HT1080 (cell line): ENCODE measurements at regions not wholly inside any gene's neighbourhood (a gene's known extent, or its start where the extent isn't known, plus 50 kb on each side); places are given as distances from the start of the nearest gene placed in this dataset.
A peak's percentile ranks its signal among the peaks of the same experiment; 100 is the strongest.

Experiments
- DNase-seq: peaks from one replicate; pipeline ENCODE4 v3.0.0-alpha.2; 2015; ENCODE audit warnings: low read depth

GRCh38 chr3:165355316-165355715 is 159.1 kb upstream of the SLITRK3 start:
- no peak for DNase-seq

DNA sequence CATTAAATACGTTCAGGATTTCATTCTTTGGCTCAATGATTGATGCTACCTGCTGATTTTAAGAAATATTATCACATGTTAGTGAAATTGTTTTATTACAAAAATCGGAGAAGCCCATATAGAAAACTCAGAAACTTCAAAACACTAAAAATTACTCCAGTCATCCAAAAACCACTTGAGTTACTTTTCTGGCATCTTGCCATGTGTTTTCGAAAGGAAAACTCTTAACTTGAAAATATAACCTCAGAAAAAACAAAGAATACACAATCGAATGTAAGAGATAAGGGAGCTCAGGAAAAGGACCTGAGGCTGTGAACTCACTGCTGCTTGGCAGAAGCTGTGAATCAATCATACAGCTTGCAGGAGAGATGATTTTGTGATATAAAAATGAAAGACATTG is 151.3 kb upstream of the SLITRK3 start:
- no peak for DNase-seq

GRCh38 chr3:165346503-165346902 is 150.3 kb upstream of the SLITRK3 start:
- DNase-seq: no peak

DNA sequence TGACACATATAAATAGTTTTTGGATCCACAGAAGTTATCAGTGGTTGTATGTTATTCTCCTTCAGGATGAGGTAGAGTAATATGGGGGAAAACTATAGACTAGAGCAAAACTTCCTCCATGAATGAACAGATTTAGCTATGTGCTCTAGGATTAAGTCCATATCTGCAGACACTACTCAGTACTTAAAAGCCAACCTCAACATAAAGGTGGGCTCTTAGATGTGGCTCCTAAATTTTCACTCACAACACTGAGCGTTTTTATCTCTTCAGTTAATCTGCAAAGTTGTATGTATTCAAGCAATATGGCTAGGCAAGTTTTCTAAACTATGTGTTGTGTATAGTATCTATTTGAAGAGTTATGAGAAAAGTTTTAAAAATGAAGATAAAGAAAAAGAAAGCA is 147.0 kb upstream of the SLITRK3 start:
- no peak for DNase-seq

DNA sequence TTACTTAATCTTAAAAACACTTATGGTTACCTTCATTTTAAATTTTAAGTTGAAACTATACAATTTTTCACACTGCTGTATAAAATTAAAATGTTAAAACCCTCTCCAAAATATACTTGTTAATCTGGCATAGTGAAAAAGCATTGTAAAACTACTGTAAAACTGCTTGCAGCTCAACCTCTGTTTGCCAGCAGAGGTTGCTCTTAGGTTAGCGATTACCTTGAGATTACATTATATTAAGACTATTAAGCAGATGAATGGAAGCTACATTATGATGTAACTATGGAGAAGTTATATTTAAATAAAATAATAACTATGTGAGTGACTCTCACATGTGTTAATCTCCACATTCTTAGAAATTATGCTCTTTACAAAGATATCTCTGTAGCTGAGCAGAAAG is 143.6 kb upstream of the SLITRK3 start:
- no peak for DNase-seq

GRCh38 chr3:165336786-165337185 is 140.6 kb upstream of the SLITRK3 start:
- DNase-seq: peak; percentile 48
